ENCODE measurements at regions not wholly inside any gene's neighbourhood (a gene's known extent, or its start where the extent isn't known, plus 50 kb on each side); places are given as distances from the start of the nearest gene placed in this dataset.

- H3K27ac ChIP-seq (ENCODE audit: extremely low read depth, low read depth, low read length): no peak overlapping the region
- no peak for ATAC-seq
- no peaks in the 10 kb centered on the region for H3K36me3 ChIP-seq (ENCODE audit: control insufficient read depth, insufficient read depth, low read length)
- WGBS (ENCODE audit: insufficient coverage, low coverage, missing lambda C conversion rate): 3% methylated on average over 2 of the region's 2 CpGs
- H4K20me1 ChIP-seq (replicated peaks; ENCODE audit: control insufficient read depth, insufficient read depth, low read length): no peaks in the 10 kb centered on the region
- no peak for TF ChIP-seq SLC30A9 (CRISPR knock-in tag; IDR thresholded peaks at IDR 0.05)
- no peak for TF ChIP-seq CBFB (CRISPR knock-in tag; IDR thresholded peaks at IDR 0.05)
- H3K9ac ChIP-seq (ENCODE audit: insufficient read depth in 1 of 2, low read depth in 2 of 2, low read length in 2 of 2): no peak overlapping the region
- no peak for DNase-seq (ENCODE audit: extremely low read depth in 1 of 4, low spot score in 3 of 4)
- H3K4me2 ChIP-seq (ENCODE audit: insufficient read depth, low read length): no peak overlapping the region
- no peaks in the 10 kb centered on the region for H3K79me2 ChIP-seq (ENCODE audit: control insufficient read depth, insufficient read depth, low read length)
- no peaks in the 10 kb centered on the region for H3K27me3 ChIP-seq (ENCODE audit: control insufficient read depth in 2 of 2, insufficient read depth in 2 of 2, low read length in 2 of 2)
- no peaks in the 10 kb centered on the region; the same call in 1 of the 2 replicates for H3K9me3 ChIP-seq (replicated peaks; ENCODE audit: control insufficient read depth, insufficient read depth, low read depth, low read length)
- no TSS peak for BruUV-seq (replicated peaks)
- FAIRE-seq: no peak
- H2AFZ ChIP-seq (ENCODE audit: low read depth, low read length): no peak overlapping the region
- in situ Hi-C loops (cut with MboI) (no loop called here), intact Hi-C loops (cut with micrococcal nuclease) (no loop called here)
- ChIA-PET CTCF (ENCODE audit: low intra/inter-chr PET ratio) (no interaction called here), POLR2A (no interaction called here)
- H3K4me1 ChIP-seq (replicated peaks in 1 of 2; ENCODE audit: control insufficient read depth in 2 of 2, insufficient read depth in 2 of 2, low read length in 2 of 2): no peaks in the 10 kb centered on the region
- no peak overlapping the region for H3K4me3 ChIP-seq
- no peaks in the 10 kb centered on the region for H3K9me1 ChIP-seq (ENCODE audit: control insufficient read depth, insufficient read depth, low read length)
These were observed 574.1 kb downstream of the SATB2 start for GRCh38 chr2:198883604-198884003.

- CTCF ChIA-PET (ENCODE audit: low intra/inter-chr PET ratio): no interaction called here
- no peak for FAIRE-seq
- intact Hi-C loops (cut with micrococcal nuclease): no loop called here
- no peak for ATAC-seq
- no peak overlapping the region for H3K4me3 ChIP-seq
- no peak overlapping the region for H3K27ac ChIP-seq (ENCODE audit: extremely low read depth, low read depth, low read length)
- no peaks in the 10 kb centered on the region for H3K27me3 ChIP-seq (ENCODE audit: control insufficient read depth in 2 of 2, insufficient read depth in 2 of 2, low read length in 2 of 2)
- DNase-seq (ENCODE audit: extremely low read depth in 1 of 4, low spot score in 3 of 4): no peak
- no peak overlapping the region for H3K9ac ChIP-seq (ENCODE audit: insufficient read depth in 1 of 2, low read depth in 2 of 2, low read length in 2 of 2)
- H3K9me3 ChIP-seq (replicated peaks; ENCODE audit: control insufficient read depth, insufficient read depth, low read depth, low read length): no peaks in the 10 kb centered on the region; the same call in 1 of the 2 replicates
- no peak overlapping the region for H2AFZ ChIP-seq (ENCODE audit: low read depth, low read length)
- no peaks in the 10 kb centered on the region for H3K36me3 ChIP-seq (ENCODE audit: control insufficient read depth, insufficient read depth, low read length)
- no peaks in the 10 kb centered on the region for H3K9me1 ChIP-seq (ENCODE audit: control insufficient read depth, insufficient read depth, low read length)
- H3K4me2 ChIP-seq (ENCODE audit: insufficient read depth, low read length): no peak overlapping the region
- H3K79me2 ChIP-seq (ENCODE audit: control insufficient read depth, insufficient read depth, low read length): no peaks in the 10 kb centered on the region
- H3K4me1 ChIP-seq (replicated peaks in 1 of 2; ENCODE audit: control insufficient read depth in 2 of 2, insufficient read depth in 2 of 2, low read length in 2 of 2): no peaks in the 10 kb centered on the region
- H4K20me1 ChIP-seq (replicated peaks; ENCODE audit: control insufficient read depth, insufficient read depth, low read length): no peaks in the 10 kb centered on the region
- POLR2A ChIA-PET: no interaction called here
- in situ Hi-C loops (cut with MboI): no loop called here
- BruUV-seq (replicated peaks): no TSS peak
- TF ChIP-seq CTCFL (IDR thresholded peaks at IDR 0.05; ENCODE audit: borderline replicate concordance, insufficient read depth, low read depth, low read length, poor library complexity, severe bottlenecking) (no peak), ZNF696 (CRISPR knock-in tag; conservative IDR thresholded peaks at IDR 0.05) (no peak), E2F6 (IDR thresholded peaks at IDR 0.05; ENCODE audit: borderline replicate concordance in 1 of 2, extremely low read depth in 1 of 2, insufficient read depth in 1 of 2, insufficient read length in 1 of 2, low read depth in 1 of 2, low read length in 1 of 2, poor library complexity in 1 of 2, severe bottlenecking in 1 of 2) (no peak), ZNF785 (CRISPR knock-in tag; IDR thresholded peaks at IDR 0.05) (no peak), ZNF444 (CRISPR knock-in tag; IDR thresholded peaks at IDR 0.05) (no peak), TBP (optimal IDR thresholded peaks at IDR 0.05; ENCODE audit: low read depth, low read length) (no peak), TCF7 (IDR thresholded peaks at IDR 0.05; ENCODE audit: borderline replicate concordance) (no peak), BRF2 (IDR thresholded peaks at IDR 0.05; ENCODE audit: borderline replicate concordance, insufficient read depth, insufficient read length) (no peak), HEY1 (CRISPR knock-in tag; IDR thresholded peaks at IDR 0.05; ENCODE audit: borderline replicate concordance) (no peak), RHOXF2B (CRISPR knock-in tag; conservative IDR thresholded peaks at IDR 0.05) (no peak), STAT5A (IDR thresholded peaks at IDR 0.05; ENCODE audit: borderline replicate concordance, low read length) (no peak)
These were observed 576.8 kb downstream of the SATB2 start for GRCh38 chr2:198880986-198881385.
